H9 (cell line): ENCODE measurements at regions not wholly inside any gene's neighbourhood (a gene's known extent, or its start where the extent isn't known, plus 50 kb on each side); places are given as distances from the start of the nearest gene placed in this dataset.
A peak's percentile ranks its signal among the peaks of the same experiment; 100 is the strongest.

Source experiments
- DNase-seq: peaks from one replicate; pipeline ENCODE4 v3.0.0-alpha.2; 2017
- H2AFZ ChIP-seq: one replicate; pipeline ENCODE4 v1.6.1; 2013; ENCODE audit warnings: mild to moderate bottlenecking, low read length, control low read depth, moderate library complexity
- H2AK5ac ChIP-seq: 2 replicates; pipeline ENCODE4 v1.6.1; 2013; ENCODE audit warnings: low read length, control low read depth, mixed read lengths; ENCODE audit not compliant: insufficient read length
- H2BK120ac ChIP-seq: one replicate; pipeline ENCODE4 v1.6.1; 2013; ENCODE audit warnings: low read depth, mild to moderate bottlenecking, low read length, control low read depth, inconsistent platforms; ENCODE audit not compliant: poor library complexity, severe bottlenecking
- H2BK12ac ChIP-seq: 2 replicates; pipeline ENCODE4 v1.6.1; 2013; ENCODE audit warnings: low read length, control low read depth, mixed read lengths, low read depth; ENCODE audit not compliant: insufficient read length
- H2BK15ac ChIP-seq: 2 replicates; pipeline ENCODE4 v1.6.1; 2013; ENCODE audit warnings: low read depth, low read length, control low read depth
- H2BK20ac ChIP-seq: one replicate; pipeline ENCODE4 v1.6.1; 2013; ENCODE audit warnings: low read depth, mild to moderate bottlenecking, low read length, control low read depth, inconsistent platforms; ENCODE audit not compliant: poor library complexity, severe bottlenecking
- H2BK5ac ChIP-seq: 2 replicates; pipeline ENCODE4 v1.6.1; 2013; ENCODE audit warnings: low read length, control low read depth, mixed read lengths; ENCODE audit not compliant: insufficient read length
- H3K14ac ChIP-seq: 2 replicates; pipeline ENCODE4 v1.6.1; 2013; ENCODE audit warnings: low read length, control low read depth; ENCODE audit not compliant: insufficient read depth
- H3K18ac ChIP-seq: 2 replicates; pipeline ENCODE4 v1.6.1; 2013; ENCODE audit warnings: low read depth, mild to moderate bottlenecking, mixed read lengths, low read length, control low read depth; ENCODE audit not compliant: insufficient read length
- H3K23ac ChIP-seq: 2 replicates; pipeline ENCODE4 v1.6.1; 2013; ENCODE audit warnings: low read length, control low read depth, mixed read lengths, low read depth; ENCODE audit not compliant: insufficient read length
- H3K23me2 ChIP-seq: 2 replicates; pipeline ENCODE4 v1.6.1; 2013; ENCODE audit warnings: low read depth, mild to moderate bottlenecking, mixed read lengths, low read length, control low read depth; ENCODE audit not compliant: insufficient read length, poor library complexity, severe bottlenecking
- H3K27ac ChIP-seq: 2 replicates; pipeline ENCODE4 v1.5.1; 2013; ENCODE audit warnings: low read length, control low read depth, mixed read lengths, low read depth; ENCODE audit not compliant: insufficient read length
- H3K27me3 ChIP-seq: 2 replicates; pipeline ENCODE4 v1.6.1; 2013; ENCODE audit warnings: low read length, control low read depth, inconsistent platforms; ENCODE audit not compliant: insufficient read depth
- H3K4ac ChIP-seq: 2 replicates; pipeline ENCODE4 v1.6.1; 2013; ENCODE audit warnings: low read depth, mild to moderate bottlenecking, control low read depth, inconsistent platforms, low read length, moderate library complexity
- H3K4me1 ChIP-seq: 2 replicates; pipeline ENCODE4 v1.6.1; 2013; ENCODE audit warnings: low read length, control low read depth, inconsistent platforms; ENCODE audit not compliant: insufficient read depth
- H3K4me2 ChIP-seq: 2 replicates; pipeline ENCODE4 v1.6.1; 2013; ENCODE audit warnings: low read length, control low read depth, mixed read lengths; ENCODE audit not compliant: insufficient read length, insufficient read depth
- H3K56ac ChIP-seq: 2 replicates; pipeline ENCODE4 v1.6.1; 2013; ENCODE audit warnings: low read depth, mild to moderate bottlenecking, mixed read lengths, low read length, control low read depth; ENCODE audit not compliant: insufficient read length
- H3K79me1 ChIP-seq: 2 replicates; pipeline ENCODE4 v1.6.1; 2013; ENCODE audit warnings: low read depth, mild to moderate bottlenecking, moderate library complexity, low read length, control low read depth, inconsistent platforms; ENCODE audit not compliant: insufficient read depth, poor library complexity, severe bottlenecking
- H3K79me2 ChIP-seq: 2 replicates; pipeline ENCODE4 v1.6.1; 2013; ENCODE audit warnings: low read length, control low read depth, inconsistent platforms; ENCODE audit not compliant: insufficient read depth
- H3K9ac ChIP-seq: 2 replicates; pipeline ENCODE4 v1.6.1; 2013; ENCODE audit warnings: low read length, control low read depth, mixed read lengths; ENCODE audit not compliant: insufficient read length; ENCODE audit errors: extremely low read depth
- H3K9me3 ChIP-seq: one replicate; pipeline ENCODE4 v1.6.1; 2013; ENCODE audit warnings: low read depth, low read length, inconsistent platforms; ENCODE audit not compliant: control insufficient read depth
- H3T11ph ChIP-seq: one replicate; pipeline ENCODE4 v1.6.1; 2013; ENCODE audit warnings: mild to moderate bottlenecking, low read length, control low read depth, inconsistent platforms
- H4K20me1 ChIP-seq: one replicate; pipeline ENCODE4 v1.6.1; 2013; ENCODE audit not compliant: control insufficient read depth, insufficient read length, insufficient read depth
- H4K5ac ChIP-seq: 2 replicates; pipeline ENCODE4 v1.6.1; 2013; ENCODE audit warnings: low read depth, mild to moderate bottlenecking, mixed read lengths, low read length, control low read depth; ENCODE audit not compliant: insufficient read length
- H4K8ac ChIP-seq: replicated peaks from 2 replicates; pipeline ENCODE4 v1.6.1; 2013; ENCODE audit warnings: low read length, control low read depth, mixed read lengths, low read depth; ENCODE audit not compliant: insufficient read length
- H4K91ac ChIP-seq: 2 replicates; pipeline ENCODE4 v1.6.1; 2013; ENCODE audit warnings: low read depth, mild to moderate bottlenecking, moderate library complexity, mixed read lengths, low read length, control low read depth; ENCODE audit not compliant: insufficient read length
- H3K27ac Mint-ChIP-seq, 3 experiments: 2 replicates in 2 of 3; 3 replicates in 1 of 3; pipeline ENCODE4 v1.8.0; 2020 to 2021; ENCODE audit warnings: mixed read lengths in 3 of 3, mild to moderate bottlenecking in 1 of 3, moderate library complexity in 1 of 3
- H3K27me3 Mint-ChIP-seq: 2 replicates; pipeline ENCODE4 v1.8.0; 2021; ENCODE audit warnings: low read depth, mild to moderate bottlenecking, moderate library complexity, mixed read lengths
- H3K36me3 Mint-ChIP-seq, 3 experiments: 2 replicates in 2 of 3; 3 replicates in 1 of 3; pipeline ENCODE4 v1.8.0; 2020 to 2021; ENCODE audit warnings: low read depth in 3 of 3, mixed read lengths in 3 of 3; ENCODE audit not compliant: insufficient read depth in 1 of 3
- H3K4me1 Mint-ChIP-seq, 2 experiments: 2 replicates each; pipeline ENCODE4 v1.8.0; 2020; ENCODE audit warnings: mixed read lengths in 2 of 2
- H3K4me3 Mint-ChIP-seq, 2 experiments: 2 replicates in 1 of 2; 3 replicates in 1 of 2; pipeline ENCODE4 v1.8.0; 2020 to 2021; ENCODE audit warnings: mild to moderate bottlenecking in 2 of 2, mixed read lengths in 2 of 2, moderate library complexity in 1 of 2
- H3K9me3 Mint-ChIP-seq, 2 experiments: 2 replicates in 1 of 2; 3 replicates in 1 of 2; pipeline ENCODE4 v1.8.0; 2020; ENCODE audit warnings: mild to moderate bottlenecking in 2 of 2, mixed read lengths in 2 of 2, moderate library complexity in 1 of 2
- WGBS: extraction: QIAGEN DNeasy Blood & Tissue Kit; methylation state at CpG from one replicate; pipeline ENCODE4 v1.1.7; 2013; ENCODE audit warnings: missing lambda C conversion rate, low lambda C conversion rate, mixed read lengths; ENCODE audit not compliant: insufficient read length; ENCODE audit errors: extremely low coverage; 5-methylcytosine and 5-hydroxymethylcytosine counted together
- TF ChIP-seq, protein P1 (sequence below): fragments of 200-600 bp; sonication (generic); conservative IDR thresholded peaks from 3 replicates; pipeline ENCODE4 v1.8.0; 2021; ENCODE audit warnings: antibody characterized with exemption, mild to moderate bottlenecking

DNA sequence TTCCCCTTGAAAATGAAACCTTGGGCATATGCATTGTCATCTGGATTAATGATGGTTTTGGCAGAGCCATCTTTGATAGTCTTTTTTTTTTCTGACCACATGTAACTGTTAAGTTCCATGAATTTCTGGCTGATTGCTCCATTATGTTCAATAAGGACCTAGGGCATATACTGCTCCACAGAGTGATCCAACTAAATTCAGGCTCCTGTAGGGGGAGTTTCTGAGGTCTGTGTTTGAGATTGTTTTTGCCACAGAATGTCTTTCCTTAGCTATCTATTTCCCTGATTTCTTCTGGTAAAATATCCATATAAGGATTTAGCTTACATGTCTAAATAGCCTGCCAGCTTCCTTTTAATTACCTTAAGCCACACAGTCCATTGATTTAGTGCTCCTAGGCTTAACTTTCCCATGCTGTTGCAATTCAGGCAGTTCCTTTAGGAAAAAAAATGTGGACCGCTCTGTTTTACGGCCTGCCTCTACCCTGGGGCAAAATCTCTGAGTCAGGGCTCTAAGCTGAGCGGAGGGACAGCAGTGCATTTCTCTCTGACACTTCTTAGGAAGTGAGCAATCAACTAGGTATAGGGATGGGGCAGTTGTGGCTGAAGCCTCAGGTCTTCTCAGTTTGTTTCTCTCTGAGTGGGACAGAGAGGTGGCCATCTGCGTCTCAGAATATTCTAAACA lies 796.2 kb downstream of the NR2F2 start:
- Histone ChIP-seq H3K14ac (no peak overlapping the region), H4K20me1 (no peaks in the 10 kb centered on the region), H3K79me1 (no peaks in the 10 kb centered on the region), H2BK120ac (no peak overlapping the region), H3K79me2 (no peaks in the 10 kb centered on the region), H2AFZ (no peak overlapping the region), H3K27me3 (no peaks in the 10 kb centered on the region), H3K4me1 (no peaks in the 10 kb centered on the region), H3K56ac (no peak overlapping the region), H2BK15ac (no peak overlapping the region), H4K5ac (no peak overlapping the region), H3K27ac (no peak overlapping the region), H3K4me2 (no peak overlapping the region), H3K4ac (no peak overlapping the region), H2AK5ac (no peak overlapping the region), H4K8ac (no peak overlapping the region), H3K9ac (no peak overlapping the region), H3K23me2 (no peaks in the 10 kb centered on the region), H3K23ac (no peak overlapping the region), H2BK5ac (no peak overlapping the region), H2BK20ac (no peak overlapping the region), H2BK12ac (no peak overlapping the region), H4K91ac (no peak overlapping the region), H3K9me3 (no peaks in the 10 kb centered on the region), H3T11ph (no peak overlapping the region), H3K18ac (no peak overlapping the region)
- peak; percentile 41 for DNase-seq
- 0 out of 7 replicates have a peak, but pooled peaks cover 0 to under 1% (median 0%) of the 10 kb centered on the region in 3 experiments for H3K36me3 Mint-ChIP-seq
- H3K9me3 Mint-ChIP-seq, result no peaks in the 10 kb centered on the region
- H3K27ac Mint-ChIP-seq, result no peak overlapping the region
- WGBS, result no CpG with 5 or more reads among the region's 4 CpGs
- no peaks in the 10 kb centered on the region for H3K4me1 Mint-ChIP-seq
- H3K27me3 Mint-ChIP-seq, result no peaks in the 10 kb centered on the region; the same call in 1 of the 2 replicates
- H3K4me3 Mint-ChIP-seq, result no peak overlapping the region
- TF ChIP-seq, protein P1, sequence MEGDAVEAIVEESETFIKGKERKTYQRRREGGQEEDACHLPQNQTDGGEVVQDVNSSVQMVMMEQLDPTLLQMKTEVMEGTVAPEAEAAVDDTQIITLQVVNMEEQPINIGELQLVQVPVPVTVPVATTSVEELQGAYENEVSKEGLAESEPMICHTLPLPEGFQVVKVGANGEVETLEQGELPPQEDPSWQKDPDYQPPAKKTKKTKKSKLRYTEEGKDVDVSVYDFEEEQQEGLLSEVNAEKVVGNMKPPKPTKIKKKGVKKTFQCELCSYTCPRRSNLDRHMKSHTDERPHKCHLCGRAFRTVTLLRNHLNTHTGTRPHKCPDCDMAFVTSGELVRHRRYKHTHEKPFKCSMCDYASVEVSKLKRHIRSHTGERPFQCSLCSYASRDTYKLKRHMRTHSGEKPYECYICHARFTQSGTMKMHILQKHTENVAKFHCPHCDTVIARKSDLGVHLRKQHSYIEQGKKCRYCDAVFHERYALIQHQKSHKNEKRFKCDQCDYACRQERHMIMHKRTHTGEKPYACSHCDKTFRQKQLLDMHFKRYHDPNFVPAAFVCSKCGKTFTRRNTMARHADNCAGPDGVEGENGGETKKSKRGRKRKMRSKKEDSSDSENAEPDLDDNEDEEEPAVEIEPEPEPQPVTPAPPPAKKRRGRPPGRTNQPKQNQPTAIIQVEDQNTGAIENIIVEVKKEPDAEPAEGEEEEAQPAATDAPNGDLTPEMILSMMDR, result peak; percentile 50
